ENCODE measurements at regions not wholly inside any gene's neighbourhood (a gene's known extent, or its start where the extent isn't known, plus 50 kb on each side); places are given as distances from the start of the nearest gene placed in this dataset.

GRCh38 chr2:8536686-8537561 is 144.9 kb upstream of the ID2 start:
- no peak for DNase-seq (ENCODE audit: low read depth in 2 of 2, low spot score in 1 of 2)

- DNase-seq (ENCODE audit: low read depth in 2 of 2, low spot score in 1 of 2): no peak
These were observed 144.2 kb upstream of the ID2 start for GRCh38 chr2:8537562-8538155.

- no peak for DNase-seq (ENCODE audit: low read depth in 2 of 2, low spot score in 1 of 2)
These were observed 143.3 kb upstream of the ID2 start for GRCh38 chr2:8538531-8538930.

- no peak for DNase-seq (ENCODE audit: low read depth in 2 of 2, low spot score in 1 of 2)
These were observed 142.8 kb upstream of the ID2 start for GRCh38 chr2:8538931-8539621.

- DNase-seq (ENCODE audit: low read depth in 2 of 2, low spot score in 1 of 2): no peak
These were observed 141.9 kb upstream of the ID2 start for GRCh38 chr2:8539743-8540551.

GRCh38 chr2:8540552-8541055 is 141.3 kb upstream of the ID2 start:
- no peak for DNase-seq (ENCODE audit: low read depth in 2 of 2, low spot score in 1 of 2)

GRCh38 chr2:8541223-8541622 is 140.6 kb upstream of the ID2 start:
- DNase-seq (ENCODE audit: low read depth in 2 of 2, low spot score in 1 of 2): no peak

GRCh38 chr2:8541636-8542035 is 140.2 kb upstream of the ID2 start:
- no peak for DNase-seq (ENCODE audit: low read depth in 2 of 2, low spot score in 1 of 2)

- no peak for DNase-seq (ENCODE audit: low read depth in 2 of 2, low spot score in 1 of 2)
These were observed 139.3 kb upstream of the ID2 start for GRCh38 chr2:8542381-8543059.

GRCh38 chr2:8543060-8543382 is 138.8 kb upstream of the ID2 start:
- no peak for DNase-seq (ENCODE audit: low read depth in 2 of 2, low spot score in 1 of 2)

- DNase-seq (ENCODE audit: low read depth in 2 of 2, low spot score in 1 of 2): no peak
These were observed 138.3 kb upstream of the ID2 start for GRCh38 chr2:8543383-8544170.

- DNase-seq (ENCODE audit: low read depth in 2 of 2, low spot score in 1 of 2): no peak
These were observed 137.6 kb upstream of the ID2 start for GRCh38 chr2:8544171-8544785.

GRCh38 chr2:8544786-8545694 is 136.8 kb upstream of the ID2 start:
- DNase-seq (ENCODE audit: low read depth in 2 of 2, low spot score in 1 of 2): peak; percentile 59 to 69

GRCh38 chr2:8545695-8546611 is 135.9 kb upstream of the ID2 start:
- no peak for DNase-seq (ENCODE audit: low read depth in 2 of 2, low spot score in 1 of 2)

- no peak for DNase-seq (ENCODE audit: low read depth in 2 of 2, low spot score in 1 of 2)
These were observed 135.1 kb upstream of the ID2 start for GRCh38 chr2:8546612-8547283.

- DNase-seq (ENCODE audit: low read depth in 2 of 2, low spot score in 1 of 2): no peak
These were observed 134.4 kb upstream of the ID2 start for GRCh38 chr2:8547284-8548064.
